ENCODE measurements at regions not wholly inside any gene's neighbourhood (a gene's known extent, or its start where the extent isn't known, plus 50 kb on each side); places are given as distances from the start of the nearest gene placed in this dataset.

- no peak for DNase-seq (ENCODE audit: low read depth)
Measured at GRCh38 chr13:47611664-47612288, 389.3 kb downstream of the SUCLA2 start.

GRCh38 chr13:47610687-47611086, 390.4 kb downstream of the SUCLA2 start:
- no peak for DNase-seq (ENCODE audit: low read depth)

- no peak for DNase-seq (ENCODE audit: low read depth)
Measured at GRCh38 chr13:47603365-47603764, 397.7 kb downstream of the SUCLA2 start.

GRCh38 chr13:47598340-47598911, 402.6 kb downstream of the SUCLA2 start:
- DNase-seq (ENCODE audit: low read depth), result no peak

GRCh38 chr13:47594833-47595232, 406.2 kb downstream of the SUCLA2 start:
- DNase-seq (ENCODE audit: low read depth), result no peak

- DNase-seq (ENCODE audit: low read depth), result no peak
Measured at GRCh38 chr13:47592256-47592655, 408.8 kb downstream of the SUCLA2 start.

GRCh38 chr13:47588676-47589075, 412.4 kb downstream of the SUCLA2 start:
- no peak for DNase-seq (ENCODE audit: low read depth)

GRCh38 chr13:47572375-47572774, 428.7 kb downstream of the SUCLA2 start:
- DNase-seq (ENCODE audit: low read depth), result no peak

- no peak for DNase-seq (ENCODE audit: low read depth)
Measured at GRCh38 chr13:47564041-47564440, 437.0 kb downstream of the SUCLA2 start.

- DNase-seq (ENCODE audit: low read depth), result no peak
Measured at GRCh38 chr13:47556703-47557102, 444.4 kb downstream of the SUCLA2 start.

GRCh38 chr13:47555235-47555634, 445.8 kb downstream of the SUCLA2 start:
- DNase-seq (ENCODE audit: low read depth), result no peak

GRCh38 chr13:47553329-47553977, 447.6 kb downstream of the SUCLA2 start:
- DNase-seq (ENCODE audit: low read depth), result no peak

- no peak for DNase-seq (ENCODE audit: low read depth)
Measured at GRCh38 chr13:47549219-47549752, 451.8 kb downstream of the SUCLA2 start.

- no peak for DNase-seq (ENCODE audit: low read depth)
Measured at GRCh38 chr13:47548294-47548840, 452.7 kb downstream of the SUCLA2 start.

- DNase-seq (ENCODE audit: low read depth), result no peak
Measured at GRCh38 chr13:47546391-47547225, 454.5 kb downstream of the SUCLA2 start.

- DNase-seq (ENCODE audit: low read depth), result no peak
Measured at GRCh38 chr13:47545201-47546024, 455.7 kb downstream of the SUCLA2 start.

GRCh38 chr13:47539317-47539716, 461.8 kb downstream of the SUCLA2 start:
- DNase-seq (ENCODE audit: low read depth), result no peak

GRCh38 chr13:47523771-47524170, 477.3 kb downstream of the SUCLA2 start:
- no peak for DNase-seq (ENCODE audit: low read depth)

- DNase-seq (ENCODE audit: low read depth), result no peak
Measured at GRCh38 chr13:47521890-47522487, 479.1 kb downstream of the SUCLA2 start.

GRCh38 chr13:47519626-47520025, 481.4 kb downstream of the SUCLA2 start:
- no peak for DNase-seq (ENCODE audit: low read depth)

GRCh38 chr13:47518530-47518929, 482.5 kb downstream of the SUCLA2 start:
- DNase-seq (ENCODE audit: low read depth), result no peak

Data from HS-5 (cell line).